Smooth muscle cell (in vitro differentiated cells): ENCODE measurements at regions not wholly inside any gene's neighbourhood (a gene's known extent, or its start where the extent isn't known, plus 50 kb on each side); places are given as distances from the start of the nearest gene placed in this dataset.

Experiments used
- DNase-seq: peaks from one replicate; lab custom pipeline; 2025; ENCODE audit not compliant: unreplicated experiment; lab: John Stamatoyannopoulos, UW
- H2AFZ ChIP-seq: fragments of 200-600 bp; sonication (generic); 2 replicates; pipeline ENCODE4 v1.6.0; 2016; ENCODE audit warnings: antibody characterized with exemption, low read depth, mild to moderate bottlenecking
- H3F3A ChIP-seq: fragments of 200-600 bp; sonication (generic); 2 replicates; pipeline ENCODE4 v1.6.0; 2017; ENCODE audit warnings: antibody characterized with exemption, low read depth
- H3K27ac ChIP-seq: fragments of 200-600 bp; sonication (generic); 2 replicates; pipeline ENCODE4 v1.5.1; 2016; ENCODE audit warnings: low read depth, mild to moderate bottlenecking
- H3K27me3 ChIP-seq: fragments of 200-600 bp; sonication (generic); 2 replicates; pipeline ENCODE4 v1.6.1; 2016; ENCODE audit warnings: low read depth, mild to moderate bottlenecking
- H3K36me3 ChIP-seq: fragments of 200-600 bp; sonication (generic); 2 replicates; pipeline ENCODE4 v1.5.1; 2016; ENCODE audit warnings: low read depth
- H3K4me1 ChIP-seq: fragments of 200-600 bp; sonication (generic); 2 replicates; pipeline ENCODE4 v1.5.1; 2016; ENCODE audit warnings: low read depth
- H3K4me2 ChIP-seq: fragments of 200-600 bp; sonication (generic); 2 replicates; pipeline ENCODE4 v1.6.0; 2016; ENCODE audit warnings: mild to moderate bottlenecking
- H3K4me3 ChIP-seq: fragments of 200-600 bp; sonication (generic); 2 replicates; pipeline ENCODE4 v1.5.1; 2016; ENCODE audit warnings: mild to moderate bottlenecking
- H3K79me2 ChIP-seq: fragments of 200-600 bp; sonication (generic); 2 replicates; pipeline ENCODE4 v1.6.0; 2016; ENCODE audit warnings: low read depth, mild to moderate bottlenecking
- H3K9ac ChIP-seq: fragments of 200-600 bp; sonication (generic); 2 replicates; pipeline ENCODE4 v1.6.0; 2016; ENCODE audit warnings: low read depth
- H3K9me3 ChIP-seq: fragments of 200-600 bp; sonication (generic); replicated peaks from 2 replicates; pipeline ENCODE4 v1.5.1; 2016; ENCODE audit warnings: low read depth
- H4K20me1 ChIP-seq: fragments of 200-600 bp; sonication (generic); 2 replicates; pipeline ENCODE4 v1.6.0; 2016; ENCODE audit warnings: low read depth
- CTCF ChIP-seq: fragments of 200-600 bp; sonication (generic); IDR thresholded peaks from 2 replicates; pipeline ENCODE4 v1.5.1; 2017; ENCODE audit warnings: borderline replicate concordance, mild to moderate bottlenecking, antibody characterized with exemption; ENCODE audit not compliant: insufficient read depth, poor library complexity, severe bottlenecking
- WGBS: methylation state at CpG from one replicate; pipeline ENCODE4 v1.1.7; 2016; ENCODE audit warnings: low lambda C conversion rate; 5-methylcytosine and 5-hydroxymethylcytosine counted together

- Histone ChIP-seq H3F3A (no peaks in the 10 kb centered on the region), H3K79me2 (no peaks in the 10 kb centered on the region), H2AFZ (no peak overlapping the region), H3K4me2 (no peak overlapping the region), H3K27ac (no peak overlapping the region), H3K4me1 (no peaks in the 10 kb centered on the region), H3K9ac (no peak overlapping the region), H3K36me3 (no peaks in the 10 kb centered on the region), H3K4me3 (no peak overlapping the region), H3K9me3 (no peaks in the 10 kb centered on the region), H3K27me3 (peaks cover 12% of the 10 kb centered on the region), H4K20me1 (no peaks in the 10 kb centered on the region)
- TF ChIP-seq CTCF: no peak
- no peak for DNase-seq
- 92% methylated on average over 3 of the region's 3 CpGs for WGBS
These were observed 91.3 kb upstream of the GPR45 start for GRCh38 chr2:105150231-105150630.

- Histone ChIP-seq H4K20me1 (no peaks in the 10 kb centered on the region), H3K4me1 (no peaks in the 10 kb centered on the region), H3K79me2 (no peaks in the 10 kb centered on the region), H3F3A (no peaks in the 10 kb centered on the region), H3K4me2 (no peak overlapping the region), H3K4me3 (no peak overlapping the region), H2AFZ (no peak overlapping the region), H3K9ac (no peak overlapping the region), H3K36me3 (no peaks in the 10 kb centered on the region), H3K27ac (no peak overlapping the region), H3K9me3 (no peaks in the 10 kb centered on the region), H3K27me3 (no peaks in the 10 kb centered on the region)
- no peak for DNase-seq
- 81% methylated on average over 5 of the region's 5 CpGs for WGBS
- TF ChIP-seq CTCF: no peak
These were observed 87.3 kb upstream of the GPR45 start for GRCh38 chr2:105154119-105154818.

- H3K9ac ChIP-seq: no peak overlapping the region
- WGBS: 69% methylated on average over 2 of the region's 2 CpGs
- H4K20me1 ChIP-seq: no peaks in the 10 kb centered on the region
- H2AFZ ChIP-seq: no peak overlapping the region
- TF ChIP-seq CTCF: no peak
- H3K27me3 ChIP-seq: no peaks in the 10 kb centered on the region
- no peak overlapping the region for H3K4me3 ChIP-seq
- no peaks in the 10 kb centered on the region for H3K79me2 ChIP-seq
- H3K36me3 ChIP-seq: no peaks in the 10 kb centered on the region
- H3K4me2 ChIP-seq: no peak overlapping the region
- no peaks in the 10 kb centered on the region for H3K9me3 ChIP-seq
- no peak for DNase-seq
- H3F3A ChIP-seq: no peaks in the 10 kb centered on the region
- no peaks in the 10 kb centered on the region for H3K4me1 ChIP-seq
- no peak overlapping the region for H3K27ac ChIP-seq
These were observed 85.4 kb upstream of the GPR45 start for GRCh38 chr2:105156166-105156565.

- Histone ChIP-seq H4K20me1 (no peaks in the 10 kb centered on the region), H3K9me3 (no peaks in the 10 kb centered on the region), H3K4me3 (no peak overlapping the region), H3K9ac (no peak overlapping the region), H3F3A (no peaks in the 10 kb centered on the region), H3K27me3 (no peaks in the 10 kb centered on the region), H3K27ac (no peak overlapping the region), H2AFZ (no peak overlapping the region), H3K4me2 (no peak overlapping the region), H3K79me2 (no peaks in the 10 kb centered on the region), H3K4me1 (no peaks in the 10 kb centered on the region), H3K36me3 (no peaks in the 10 kb centered on the region)
- TF ChIP-seq CTCF: no peak
- no peak for DNase-seq
These were observed 83.5 kb upstream of the GPR45 start for GRCh38 chr2:105158002-105158401.
